HG03280 (cell line): ENCODE measurements at regions not wholly inside any gene's neighbourhood (a gene's known extent, or its start where the extent isn't known, plus 50 kb on each side); places are given as distances from the start of the nearest gene placed in this dataset.
"Not testable (repeated sequence)": the region's sequence is repeated elsewhere in the genome, so short reads cannot be mapped to it uniquely, and the experiment has no call there.

ENCODE experiments used
- ATAC-seq: cut with Tn5 transposase; IDR thresholded peaks from one replicate; pipeline ENCODE4 v1.9.1; 2021; ENCODE audit warnings: mild to moderate bottlenecking, moderate library complexity; ENCODE audit not compliant: unreplicated experiment

GRCh38 chr2:167607731-167608130 is 639.7 kb downstream of the STK39 start:
- no peak for ATAC-seq

GRCh38 chr2:167607211-167607610 is 640.2 kb downstream of the STK39 start:
- ATAC-seq = no peak

GRCh38 chr2:167602122-167602521 is 645.3 kb downstream of the STK39 start:
- ATAC-seq = no peak

- no peak for ATAC-seq
Measured at GRCh38 chr2:167599219-167599618, 648.2 kb downstream of the STK39 start.

- ATAC-seq = peak; percentile 79
Measured at GRCh38 chr2:167595839-167596471, 651.4 kb downstream of the STK39 start.

- ATAC-seq = no peak
Measured at GRCh38 chr2:167595021-167595420, 652.4 kb downstream of the STK39 start.

GRCh38 chr2:167592441-167592840 is 655.0 kb downstream of the STK39 start:
- ATAC-seq = no peak

- ATAC-seq = no peak
Measured at GRCh38 chr2:167582619-167583018, 664.8 kb downstream of the STK39 start.

GRCh38 chr2:167581961-167582574 is 665.3 kb downstream of the STK39 start:
- ATAC-seq = no peak

GRCh38 chr2:167579826-167580225 is 667.6 kb downstream of the STK39 start:
- no peak for ATAC-seq

GRCh38 chr2:167575276-167575675 is 672.1 kb downstream of the STK39 start:
- no peak for ATAC-seq

GRCh38 chr2:167572883-167573619 is 674.3 kb downstream of the STK39 start:
- ATAC-seq = no peak

GRCh38 chr2:167570370-167570769 is 677.0 kb downstream of the STK39 start:
- no peak for ATAC-seq

- not testable (repeated sequence) for ATAC-seq
Measured at GRCh38 chr2:167563885-167564619, 675.8 kb downstream of the XIRP2 start.

GRCh38 chr2:167558272-167558991 is 670.2 kb downstream of the XIRP2 start:
- not testable (repeated sequence) for ATAC-seq

- no peak for ATAC-seq
Measured at GRCh38 chr2:167555098-167555720, 666.9 kb downstream of the XIRP2 start.

GRCh38 chr2:167553635-167554034 is 665.4 kb downstream of the XIRP2 start:
- no peak for ATAC-seq

GRCh38 chr2:167551416-167551815 is 663.1 kb downstream of the XIRP2 start:
- ATAC-seq = no peak

GRCh38 chr2:167550448-167550847 is 662.2 kb downstream of the XIRP2 start:
- ATAC-seq = no peak

- no peak for ATAC-seq
Measured at GRCh38 chr2:167548396-167548795, 660.1 kb downstream of the XIRP2 start.
